H1 (cell line): ENCODE measurements at regions not wholly inside any gene's neighbourhood (a gene's known extent, or its start where the extent isn't known, plus 50 kb on each side); places are given as distances from the start of the nearest gene placed in this dataset.

Experiments
- CBX5 ChIP-seq: fragments of 300-800, 300-1000 bp; sonication (generic); IDR thresholded peaks from 2 replicates; pipeline ENCODE4 v1.7.1; 2016; ENCODE audit warnings: antibody characterized with exemption, low read length, low read depth
- SP1 ChIP-seq: IDR thresholded peaks from 2 replicates; pipeline ENCODE4 v1.6.1; 2011; ENCODE audit warnings: low read depth, low read length
- TF ChIP-seq, protein P1 (sequence below): IDR thresholded peaks from 2 replicates; pipeline ENCODE4 v1.6.1; 2011; ENCODE audit warnings: low read depth, mild to moderate bottlenecking, low read length; ENCODE audit not compliant: insufficient read depth

DNA sequence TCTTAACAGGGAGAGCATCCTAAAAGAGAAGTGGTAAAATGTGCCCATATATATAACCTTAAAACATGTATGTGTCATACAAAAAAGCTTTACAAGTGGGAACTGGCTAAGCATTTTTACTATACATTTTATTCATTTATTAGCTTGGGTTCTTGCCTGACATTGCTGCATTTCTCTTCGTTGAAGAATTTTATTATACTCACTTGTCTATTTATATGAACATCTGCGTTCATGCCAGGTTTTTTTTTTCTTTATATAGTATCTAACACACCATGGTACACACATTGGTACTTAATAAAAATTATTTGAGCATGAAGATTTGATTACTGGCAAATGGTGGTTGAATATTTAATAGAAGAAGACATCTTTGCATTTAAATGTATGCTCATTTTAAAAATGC lies 492.3 kb downstream of the SPATA31D1 start (continued):
- TF ChIP-seq CBX5, result no peak
- TF ChIP-seq, protein P1, sequence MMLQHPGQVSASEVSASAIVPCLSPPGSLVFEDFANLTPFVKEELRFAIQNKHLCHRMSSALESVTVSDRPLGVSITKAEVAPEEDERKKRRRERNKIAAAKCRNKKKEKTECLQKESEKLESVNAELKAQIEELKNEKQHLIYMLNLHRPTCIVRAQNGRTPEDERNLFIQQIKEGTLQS, result no peak
- TF ChIP-seq SP1, result no peak
